ENCODE measurements at regions not wholly inside any gene's neighbourhood (a gene's known extent, or its start where the extent isn't known, plus 50 kb on each side); places are given as distances from the start of the nearest gene placed in this dataset.
A peak's percentile ranks its signal among the peaks of the same experiment; 100 is the strongest.

DNA sequence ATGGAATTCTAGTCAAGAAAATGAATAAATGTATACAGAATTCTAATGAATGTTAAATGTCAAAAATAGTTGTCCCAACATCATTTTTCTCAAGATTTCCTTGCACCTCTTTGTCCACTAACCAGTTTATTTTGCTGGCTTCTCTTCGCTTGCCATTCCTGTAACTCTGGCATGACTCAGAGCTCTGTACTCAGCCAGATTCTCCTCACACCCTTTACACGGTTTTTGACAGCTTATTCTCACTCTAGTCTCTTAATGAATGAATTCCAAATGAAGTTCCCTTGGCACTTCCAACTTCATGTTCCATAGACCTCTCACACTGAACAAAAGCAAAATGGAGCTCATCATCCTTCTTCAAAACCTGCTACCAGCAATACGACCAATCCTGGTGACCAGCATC lies 419.3 kb upstream of the SLIT2 start:
- TF ChIP-seq, protein P1, sequence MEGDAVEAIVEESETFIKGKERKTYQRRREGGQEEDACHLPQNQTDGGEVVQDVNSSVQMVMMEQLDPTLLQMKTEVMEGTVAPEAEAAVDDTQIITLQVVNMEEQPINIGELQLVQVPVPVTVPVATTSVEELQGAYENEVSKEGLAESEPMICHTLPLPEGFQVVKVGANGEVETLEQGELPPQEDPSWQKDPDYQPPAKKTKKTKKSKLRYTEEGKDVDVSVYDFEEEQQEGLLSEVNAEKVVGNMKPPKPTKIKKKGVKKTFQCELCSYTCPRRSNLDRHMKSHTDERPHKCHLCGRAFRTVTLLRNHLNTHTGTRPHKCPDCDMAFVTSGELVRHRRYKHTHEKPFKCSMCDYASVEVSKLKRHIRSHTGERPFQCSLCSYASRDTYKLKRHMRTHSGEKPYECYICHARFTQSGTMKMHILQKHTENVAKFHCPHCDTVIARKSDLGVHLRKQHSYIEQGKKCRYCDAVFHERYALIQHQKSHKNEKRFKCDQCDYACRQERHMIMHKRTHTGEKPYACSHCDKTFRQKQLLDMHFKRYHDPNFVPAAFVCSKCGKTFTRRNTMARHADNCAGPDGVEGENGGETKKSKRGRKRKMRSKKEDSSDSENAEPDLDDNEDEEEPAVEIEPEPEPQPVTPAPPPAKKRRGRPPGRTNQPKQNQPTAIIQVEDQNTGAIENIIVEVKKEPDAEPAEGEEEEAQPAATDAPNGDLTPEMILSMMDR (IDR thresholded peaks at IDR 0.05; ENCODE audit: low read depth, low read length) = no peak
- no peak for DNase-seq (ENCODE audit: extremely low read depth, low read depth)

DNA sequence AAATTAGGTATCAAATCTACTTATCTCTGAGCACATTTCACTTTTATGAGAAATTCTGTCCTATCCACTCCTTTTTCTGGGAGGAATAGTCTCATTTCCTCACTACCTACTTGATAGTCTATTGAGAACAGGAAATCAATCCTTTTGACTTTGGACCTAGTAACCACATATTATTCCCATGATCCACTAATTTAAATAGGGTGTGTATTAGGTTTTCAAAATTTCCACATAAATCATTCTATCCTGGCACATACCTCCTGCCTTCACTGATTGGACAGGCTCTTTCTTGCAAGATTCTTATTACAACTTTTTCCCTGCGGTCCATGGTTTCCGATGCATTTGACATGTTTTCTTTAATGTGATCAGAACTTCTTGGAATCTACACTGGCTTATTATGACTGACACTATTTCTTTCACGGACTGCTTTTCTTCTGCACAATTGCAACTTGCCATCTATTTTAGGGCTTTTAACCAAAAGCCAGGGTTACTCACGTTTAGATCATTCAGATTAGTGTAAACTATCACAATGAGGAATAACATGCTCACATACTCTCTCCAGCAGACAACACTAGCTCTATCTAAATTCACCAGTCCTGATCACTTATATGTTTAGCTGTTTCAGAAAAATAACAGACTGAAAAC lies 419.9 kb upstream of the SLIT2 start:
- TF ChIP-seq, protein P1 (IDR thresholded peaks at IDR 0.05; ENCODE audit: low read depth, low read length) = no peak
- no peak for DNase-seq (ENCODE audit: extremely low read depth, low read depth)

DNA sequence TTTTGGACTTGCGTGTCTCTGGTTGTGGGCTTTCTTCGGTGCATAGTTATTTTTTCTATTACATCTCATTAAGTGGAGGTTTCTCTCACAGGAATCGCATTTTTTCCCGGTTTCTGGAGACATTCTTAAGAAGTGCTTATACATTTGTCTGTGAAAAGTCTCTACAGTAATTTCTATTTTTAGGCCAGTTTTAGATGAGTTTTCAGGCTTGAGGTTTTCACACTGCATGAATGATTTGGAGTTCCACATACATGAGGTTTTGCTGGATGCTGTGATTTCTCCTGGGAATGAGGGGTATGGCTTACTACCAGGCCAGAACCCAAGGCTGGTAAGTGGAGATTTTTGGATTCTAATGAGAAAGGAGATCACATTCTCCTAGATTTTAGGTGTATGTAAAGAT lies 422.6 kb upstream of the SLIT2 start:
- no peak for DNase-seq (ENCODE audit: extremely low read depth, low read depth)

DNA sequence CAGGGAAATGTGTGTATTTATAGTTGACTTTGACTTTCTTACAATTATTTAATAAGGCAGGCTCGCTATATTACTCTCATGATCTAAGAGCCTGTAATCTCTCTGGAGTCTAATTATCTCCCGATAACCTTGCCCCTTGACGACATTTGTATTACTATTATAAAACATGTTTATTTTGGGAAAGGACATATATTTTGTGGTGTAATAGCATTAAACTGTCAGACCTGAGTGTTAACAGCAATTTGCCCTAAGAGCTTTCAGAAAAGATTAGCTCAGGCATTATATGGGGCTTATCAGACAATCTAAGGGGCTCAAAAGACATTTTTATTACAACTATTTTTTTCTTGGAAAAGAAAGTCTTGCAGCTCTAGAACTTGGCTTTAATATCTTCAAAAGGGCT lies 427.9 kb upstream of the SLIT2 start:
- no peak for DNase-seq (ENCODE audit: extremely low read depth, low read depth)
- TF ChIP-seq, protein P1 (IDR thresholded peaks at IDR 0.05; ENCODE audit: low read depth, low read length) = no peak

More for the DNA sequence above, 422.6 kb upstream of the SLIT2 start:
- TF ChIP-seq, protein P1 (IDR thresholded peaks at IDR 0.05; ENCODE audit: low read depth, low read length) = no peak

DNA sequence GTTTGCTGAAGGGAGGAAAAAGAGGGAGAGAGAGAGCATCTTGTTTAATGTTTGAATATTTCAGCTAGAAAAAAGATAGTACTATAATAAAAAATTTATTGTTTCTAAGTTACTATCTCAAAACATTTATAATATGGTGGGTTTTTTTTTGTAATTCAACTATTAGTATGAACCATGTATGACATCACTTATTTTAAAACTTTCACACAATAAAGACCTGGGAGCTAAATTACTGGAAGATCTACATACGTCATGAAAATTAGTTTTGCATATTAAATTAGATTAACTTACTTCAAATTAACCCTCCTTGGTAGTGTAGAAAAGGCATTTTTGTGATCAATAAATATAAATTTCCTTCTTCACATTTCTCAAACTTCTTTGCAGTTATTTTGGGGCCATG lies 432.0 kb upstream of the SLIT2 start:
- no peak for DNase-seq (ENCODE audit: extremely low read depth, low read depth)

DNA sequence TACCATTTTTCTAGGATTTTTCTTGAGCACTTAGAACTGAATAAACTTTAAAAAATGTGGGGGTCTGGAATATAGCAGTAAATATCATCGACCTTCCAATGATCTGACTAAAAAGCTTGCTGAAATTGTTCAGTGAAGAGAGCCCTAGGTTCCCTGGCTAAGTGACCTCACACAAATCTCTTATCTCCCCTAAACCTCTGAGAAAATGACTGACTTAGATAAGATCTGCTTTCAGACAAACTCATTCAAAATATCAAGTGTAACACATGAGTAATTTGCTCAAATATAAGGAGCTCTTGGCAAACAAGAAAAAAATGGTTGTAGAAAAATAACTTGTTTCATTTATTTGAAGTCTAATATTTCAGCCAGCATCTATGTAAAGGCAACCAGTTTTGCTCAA lies 441.7 kb upstream of the SLIT2 start:
- no peak for DNase-seq (ENCODE audit: extremely low read depth, low read depth)
- TF ChIP-seq, protein P1 (IDR thresholded peaks at IDR 0.05; ENCODE audit: low read depth, low read length) = no peak

More for the DNA sequence above, 432.0 kb upstream of the SLIT2 start:
- TF ChIP-seq, protein P1 (IDR thresholded peaks at IDR 0.05; ENCODE audit: low read depth, low read length) = no peak

DNA sequence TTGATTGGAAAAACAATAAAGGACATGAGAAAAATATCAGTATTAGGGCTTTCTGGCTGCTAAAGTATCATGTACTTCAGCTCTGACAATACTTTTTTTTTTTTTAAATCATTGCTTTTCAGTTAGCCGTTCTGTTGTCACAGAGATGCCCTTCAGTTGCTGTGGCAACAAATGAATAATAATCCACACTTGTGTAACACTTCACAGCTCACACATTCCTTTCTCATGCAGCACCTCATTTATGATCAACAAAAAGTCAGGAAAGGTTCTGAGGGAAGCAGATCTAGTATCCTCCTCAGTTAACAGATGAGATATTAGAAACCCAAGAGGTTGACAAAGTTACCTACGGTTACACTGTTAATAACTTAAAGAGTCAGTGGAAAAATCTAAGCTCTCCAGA lies 444.2 kb upstream of the SLIT2 start:
- TF ChIP-seq, protein P1 (IDR thresholded peaks at IDR 0.05; ENCODE audit: low read depth, low read length) = no peak
- DNase-seq (ENCODE audit: extremely low read depth, low read depth) = peak; percentile 22

Measured in AG09319 (cell line).